Hepatocyte (in vitro differentiated cells): ENCODE measurements at regions not wholly inside any gene's neighbourhood (a gene's known extent, or its start where the extent isn't known, plus 50 kb on each side); places are given as distances from the start of the nearest gene placed in this dataset.

ENCODE experiments used
- EZH2 ChIP-seq: fragments of 200-600 bp; sonication (generic); IDR thresholded peaks from 2 replicates; pipeline ENCODE4 v1.6.1; 2016; ENCODE audit warnings: antibody characterized with exemption, mild to moderate bottlenecking, borderline replicate concordance
- EZH2phosphoT487 ChIP-seq: fragments of 200-600 bp; sonication (generic); IDR thresholded peaks from one replicate; pipeline ENCODE4 v1.6.1; 2018; ENCODE audit warnings: antibody characterized with exemption, mild to moderate bottlenecking, low read depth, moderate library complexity; ENCODE audit not compliant: unreplicated experiment, severe bottlenecking
- TF ChIP-seq, protein P1 (sequence below): fragments of 200-600 bp; sonication (generic); IDR thresholded peaks from 2 replicates; pipeline ENCODE4 v1.5.1; 2016; ENCODE audit warnings: antibody characterized with exemption, mild to moderate bottlenecking; ENCODE audit not compliant: poor library complexity

- TF ChIP-seq, protein P1, sequence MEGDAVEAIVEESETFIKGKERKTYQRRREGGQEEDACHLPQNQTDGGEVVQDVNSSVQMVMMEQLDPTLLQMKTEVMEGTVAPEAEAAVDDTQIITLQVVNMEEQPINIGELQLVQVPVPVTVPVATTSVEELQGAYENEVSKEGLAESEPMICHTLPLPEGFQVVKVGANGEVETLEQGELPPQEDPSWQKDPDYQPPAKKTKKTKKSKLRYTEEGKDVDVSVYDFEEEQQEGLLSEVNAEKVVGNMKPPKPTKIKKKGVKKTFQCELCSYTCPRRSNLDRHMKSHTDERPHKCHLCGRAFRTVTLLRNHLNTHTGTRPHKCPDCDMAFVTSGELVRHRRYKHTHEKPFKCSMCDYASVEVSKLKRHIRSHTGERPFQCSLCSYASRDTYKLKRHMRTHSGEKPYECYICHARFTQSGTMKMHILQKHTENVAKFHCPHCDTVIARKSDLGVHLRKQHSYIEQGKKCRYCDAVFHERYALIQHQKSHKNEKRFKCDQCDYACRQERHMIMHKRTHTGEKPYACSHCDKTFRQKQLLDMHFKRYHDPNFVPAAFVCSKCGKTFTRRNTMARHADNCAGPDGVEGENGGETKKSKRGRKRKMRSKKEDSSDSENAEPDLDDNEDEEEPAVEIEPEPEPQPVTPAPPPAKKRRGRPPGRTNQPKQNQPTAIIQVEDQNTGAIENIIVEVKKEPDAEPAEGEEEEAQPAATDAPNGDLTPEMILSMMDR = no peak
- TF ChIP-seq EZH2 (no peak), EZH2phosphoT487 (no peak)
Measured at GRCh38 chr11:127080735-127081134, 80.2 kb upstream of the KIRREL3 start.
